ENCODE measurements at regions not wholly inside any gene's neighbourhood (a gene's known extent, or its start where the extent isn't known, plus 50 kb on each side); places are given as distances from the start of the nearest gene placed in this dataset.
"Not testable (repeated sequence)": the region's sequence is repeated elsewhere in the genome, so short reads cannot be mapped to it uniquely, and the experiment has no call there.

GRCh38 chr7:6959942-6960341, 133.9 kb upstream of the CCZ1B start:
- H3K4me1 ChIP-seq (ENCODE audit: control insufficient read depth, insufficient read depth, low read length); DNase-seq (ENCODE audit: low read depth, low spot score); H3K27ac ChIP-seq (ENCODE audit: low read length); H3K9me3 ChIP-seq (ENCODE audit: control insufficient read depth, insufficient read depth, low read length); H3K27me3 ChIP-seq (ENCODE audit: control insufficient read depth, insufficient read depth, low read length); H3K36me3 ChIP-seq (ENCODE audit: control insufficient read depth, insufficient read depth, low read length); H3K4me3 ChIP-seq (ENCODE audit: low read length): not testable (repeated sequence)
- WGBS (ENCODE audit: insufficient coverage, insufficient read length): no CpG with 5 or more reads among the region's 4 CpGs

GRCh38 chr7:6962871-6963270, 136.8 kb upstream of the CCZ1B start:
- not testable (repeated sequence) for H3K36me3 ChIP-seq (ENCODE audit: control insufficient read depth, insufficient read depth, low read length); H3K4me1 ChIP-seq (ENCODE audit: control insufficient read depth, insufficient read depth, low read length); DNase-seq (ENCODE audit: low read depth, low spot score); H3K27me3 ChIP-seq (ENCODE audit: control insufficient read depth, insufficient read depth, low read length); H3K4me3 ChIP-seq (ENCODE audit: low read length); H3K9me3 ChIP-seq (ENCODE audit: control insufficient read depth, insufficient read depth, low read length); H3K27ac ChIP-seq (ENCODE audit: low read length)
- no CpG with 5 or more reads among the region's 8 CpGs for WGBS (ENCODE audit: insufficient coverage, insufficient read length)

- not testable (repeated sequence) for H3K4me3 ChIP-seq (ENCODE audit: low read length); H3K36me3 ChIP-seq (ENCODE audit: control insufficient read depth, insufficient read depth, low read length); DNase-seq (ENCODE audit: low read depth, low spot score); H3K27me3 ChIP-seq (ENCODE audit: control insufficient read depth, insufficient read depth, low read length); H3K4me1 ChIP-seq (ENCODE audit: control insufficient read depth, insufficient read depth, low read length); H3K27ac ChIP-seq (ENCODE audit: low read length); H3K9me3 ChIP-seq (ENCODE audit: control insufficient read depth, insufficient read depth, low read length)
- WGBS (ENCODE audit: insufficient coverage, insufficient read length): no CpG with 5 or more reads among the region's 6 CpGs
Observed at GRCh38 chr7:6965051-6965450, 139.0 kb upstream of the CCZ1B start.

GRCh38 chr7:6970180-6970579, 144.1 kb upstream of the CCZ1B start:
- H3K27ac ChIP-seq (ENCODE audit: low read length); H3K9me3 ChIP-seq (ENCODE audit: control insufficient read depth, insufficient read depth, low read length); DNase-seq (ENCODE audit: low read depth, low spot score); H3K36me3 ChIP-seq (ENCODE audit: control insufficient read depth, insufficient read depth, low read length); H3K27me3 ChIP-seq (ENCODE audit: control insufficient read depth, insufficient read depth, low read length); H3K4me1 ChIP-seq (ENCODE audit: control insufficient read depth, insufficient read depth, low read length); H3K4me3 ChIP-seq (ENCODE audit: low read length): not testable (repeated sequence)
- no CpG with 5 or more reads among the region's 3 CpGs for WGBS (ENCODE audit: insufficient coverage, insufficient read length)

- H3K4me3 ChIP-seq (ENCODE audit: low read length); H3K27me3 ChIP-seq (ENCODE audit: control insufficient read depth, insufficient read depth, low read length); H3K9me3 ChIP-seq (ENCODE audit: control insufficient read depth, insufficient read depth, low read length); H3K27ac ChIP-seq (ENCODE audit: low read length); H3K4me1 ChIP-seq (ENCODE audit: control insufficient read depth, insufficient read depth, low read length); H3K36me3 ChIP-seq (ENCODE audit: control insufficient read depth, insufficient read depth, low read length); DNase-seq (ENCODE audit: low read depth, low spot score): not testable (repeated sequence)
- WGBS (ENCODE audit: insufficient coverage, insufficient read length): no CpG with 5 or more reads among the region's 27 CpGs
Observed at GRCh38 chr7:6974876-6975275, 148.8 kb upstream of the CCZ1B start.

GRCh38 chr7:6975346-6975745, 149.3 kb upstream of the CCZ1B start:
- DNase-seq (ENCODE audit: low read depth, low spot score); H3K27ac ChIP-seq (ENCODE audit: low read length); H3K36me3 ChIP-seq (ENCODE audit: control insufficient read depth, insufficient read depth, low read length); H3K27me3 ChIP-seq (ENCODE audit: control insufficient read depth, insufficient read depth, low read length); H3K9me3 ChIP-seq (ENCODE audit: control insufficient read depth, insufficient read depth, low read length); H3K4me1 ChIP-seq (ENCODE audit: control insufficient read depth, insufficient read depth, low read length); H3K4me3 ChIP-seq (ENCODE audit: low read length): not testable (repeated sequence)
- WGBS (ENCODE audit: insufficient coverage, insufficient read length): no CpG with 5 or more reads among the region's 28 CpGs

- not testable (repeated sequence) for H3K36me3 ChIP-seq (ENCODE audit: control insufficient read depth, insufficient read depth, low read length); H3K27ac ChIP-seq (ENCODE audit: low read length); H3K27me3 ChIP-seq (ENCODE audit: control insufficient read depth, insufficient read depth, low read length); H3K4me3 ChIP-seq (ENCODE audit: low read length); H3K9me3 ChIP-seq (ENCODE audit: control insufficient read depth, insufficient read depth, low read length); H3K4me1 ChIP-seq (ENCODE audit: control insufficient read depth, insufficient read depth, low read length); DNase-seq (ENCODE audit: low read depth, low spot score)
- no CpG with 5 or more reads among the region's 3 CpGs for WGBS (ENCODE audit: insufficient coverage, insufficient read length)
Observed at GRCh38 chr7:6977368-6977767, 151.3 kb upstream of the CCZ1B start.

- H3K9me3 ChIP-seq (ENCODE audit: control insufficient read depth, insufficient read depth, low read length); H3K27ac ChIP-seq (ENCODE audit: low read length); H3K36me3 ChIP-seq (ENCODE audit: control insufficient read depth, insufficient read depth, low read length); H3K4me1 ChIP-seq (ENCODE audit: control insufficient read depth, insufficient read depth, low read length); DNase-seq (ENCODE audit: low read depth, low spot score); H3K27me3 ChIP-seq (ENCODE audit: control insufficient read depth, insufficient read depth, low read length); H3K4me3 ChIP-seq (ENCODE audit: low read length): not testable (repeated sequence)
- no CpG with 5 or more reads among the region's 3 CpGs for WGBS (ENCODE audit: insufficient coverage, insufficient read length)
Observed at GRCh38 chr7:6978326-6978725, 152.3 kb upstream of the CCZ1B start.

GRCh38 chr7:6979456-6979855, 153.4 kb upstream of the CCZ1B start:
- H3K36me3 ChIP-seq (ENCODE audit: control insufficient read depth, insufficient read depth, low read length); H3K27me3 ChIP-seq (ENCODE audit: control insufficient read depth, insufficient read depth, low read length); H3K27ac ChIP-seq (ENCODE audit: low read length); H3K4me3 ChIP-seq (ENCODE audit: low read length); H3K9me3 ChIP-seq (ENCODE audit: control insufficient read depth, insufficient read depth, low read length); H3K4me1 ChIP-seq (ENCODE audit: control insufficient read depth, insufficient read depth, low read length); DNase-seq (ENCODE audit: low read depth, low spot score): not testable (repeated sequence)
- WGBS (ENCODE audit: insufficient coverage, insufficient read length): no CpG with 5 or more reads among the region's 10 CpGs

- H3K36me3 ChIP-seq (ENCODE audit: control insufficient read depth, insufficient read depth, low read length); DNase-seq (ENCODE audit: low read depth, low spot score); H3K27ac ChIP-seq (ENCODE audit: low read length); H3K27me3 ChIP-seq (ENCODE audit: control insufficient read depth, insufficient read depth, low read length); H3K4me3 ChIP-seq (ENCODE audit: low read length); H3K9me3 ChIP-seq (ENCODE audit: control insufficient read depth, insufficient read depth, low read length); H3K4me1 ChIP-seq (ENCODE audit: control insufficient read depth, insufficient read depth, low read length): not testable (repeated sequence)
- WGBS (ENCODE audit: insufficient coverage, insufficient read length): no CpG with 5 or more reads among the region's 2 CpGs
Observed at GRCh38 chr7:6982375-6982774, 156.3 kb upstream of the CCZ1B start.

- not testable (repeated sequence) for H3K27me3 ChIP-seq (ENCODE audit: control insufficient read depth, insufficient read depth, low read length); H3K4me1 ChIP-seq (ENCODE audit: control insufficient read depth, insufficient read depth, low read length); H3K4me3 ChIP-seq (ENCODE audit: low read length); H3K9me3 ChIP-seq (ENCODE audit: control insufficient read depth, insufficient read depth, low read length); DNase-seq (ENCODE audit: low read depth, low spot score); H3K36me3 ChIP-seq (ENCODE audit: control insufficient read depth, insufficient read depth, low read length); H3K27ac ChIP-seq (ENCODE audit: low read length)
- WGBS (ENCODE audit: insufficient coverage, insufficient read length): no CpG with 5 or more reads among the region's 4 CpGs
Observed at GRCh38 chr7:6986892-6987291, 160.8 kb upstream of the CCZ1B start.

Data from iPS DF 6.9 (cell line).